Raji (cell line): ENCODE measurements at regions not wholly inside any gene's neighbourhood (a gene's known extent, or its start where the extent isn't known, plus 50 kb on each side); places are given as distances from the start of the nearest gene placed in this dataset.

Experiments used
- POLR2A ChIP-seq: IDR thresholded peaks from 2 replicates; pipeline ENCODE4 v1.6.1; 2011; ENCODE audit warnings: low read depth, low read length, control low read depth; ENCODE audit not compliant: insufficient read depth

DNA sequence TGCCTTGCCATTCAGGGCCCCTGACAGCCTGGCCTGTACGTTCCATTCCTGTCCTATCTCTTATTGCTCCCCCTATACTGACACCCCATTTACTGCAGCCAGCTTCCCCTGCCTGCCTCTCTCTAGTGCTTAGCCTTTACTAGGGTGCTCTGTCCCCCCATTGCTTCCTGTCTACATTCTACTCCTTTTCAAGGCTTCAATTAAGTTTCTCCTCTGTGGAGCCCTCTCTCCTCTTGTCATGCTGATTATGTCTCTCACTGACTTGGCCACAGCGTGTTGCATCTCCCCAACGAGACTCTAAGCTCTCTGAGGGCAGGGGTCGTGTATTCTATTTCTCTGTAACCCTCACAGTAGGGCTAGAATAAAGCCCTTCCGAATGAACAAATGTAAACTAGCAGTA is 185.2 kb downstream of the RPLP1 start:
- TF ChIP-seq POLR2A: no peak

DNA sequence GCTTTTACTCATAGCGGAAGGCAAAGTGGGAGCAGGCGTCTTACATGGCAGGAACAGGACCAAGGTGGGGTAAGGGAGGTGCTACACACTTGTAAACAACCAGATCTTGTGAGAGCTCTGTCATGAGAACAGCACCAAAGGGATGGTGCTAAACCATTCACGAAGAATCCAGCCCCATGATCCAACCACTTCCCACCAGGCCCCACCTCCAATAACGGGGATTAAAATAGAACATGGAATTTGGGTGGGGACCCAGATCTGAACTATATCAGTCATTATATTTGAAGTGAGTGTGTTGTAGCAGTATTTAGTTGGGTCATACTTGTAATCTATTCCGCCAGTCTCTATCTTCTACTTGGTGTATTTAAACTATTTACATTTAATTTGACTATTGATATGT is 190.9 kb downstream of the RPLP1 start:
- no peak for TF ChIP-seq POLR2A

DNA sequence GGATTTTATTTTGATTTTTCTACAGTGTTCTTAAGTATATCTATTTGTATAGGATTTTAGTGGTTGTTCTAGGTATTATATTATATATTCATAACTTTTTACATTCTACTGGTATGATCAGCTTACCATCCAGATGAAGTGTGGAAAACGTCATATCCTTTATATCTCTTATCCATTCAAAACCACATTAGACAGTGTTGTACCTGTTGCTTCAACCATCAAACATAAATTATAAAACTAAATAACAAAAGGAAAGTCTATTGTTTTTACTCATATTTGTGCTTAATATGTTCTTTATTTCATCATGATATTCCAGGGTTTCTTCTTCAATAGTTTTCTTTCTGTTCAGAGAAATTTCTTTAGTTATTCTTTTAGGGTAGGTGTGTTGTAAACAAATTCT is 191.4 kb downstream of the RPLP1 start:
- no peak for TF ChIP-seq POLR2A

- no peak for TF ChIP-seq POLR2A
Measured at GRCh38 chr15:69644876-69645275, 192.3 kb downstream of the RPLP1 start.

GRCh38 chr15:69647142-69647513 is 194.5 kb downstream of the RPLP1 start:
- no peak for TF ChIP-seq POLR2A

- TF ChIP-seq POLR2A: no peak
Measured at GRCh38 chr15:69648212-69648611, 195.6 kb downstream of the RPLP1 start.

DNA sequence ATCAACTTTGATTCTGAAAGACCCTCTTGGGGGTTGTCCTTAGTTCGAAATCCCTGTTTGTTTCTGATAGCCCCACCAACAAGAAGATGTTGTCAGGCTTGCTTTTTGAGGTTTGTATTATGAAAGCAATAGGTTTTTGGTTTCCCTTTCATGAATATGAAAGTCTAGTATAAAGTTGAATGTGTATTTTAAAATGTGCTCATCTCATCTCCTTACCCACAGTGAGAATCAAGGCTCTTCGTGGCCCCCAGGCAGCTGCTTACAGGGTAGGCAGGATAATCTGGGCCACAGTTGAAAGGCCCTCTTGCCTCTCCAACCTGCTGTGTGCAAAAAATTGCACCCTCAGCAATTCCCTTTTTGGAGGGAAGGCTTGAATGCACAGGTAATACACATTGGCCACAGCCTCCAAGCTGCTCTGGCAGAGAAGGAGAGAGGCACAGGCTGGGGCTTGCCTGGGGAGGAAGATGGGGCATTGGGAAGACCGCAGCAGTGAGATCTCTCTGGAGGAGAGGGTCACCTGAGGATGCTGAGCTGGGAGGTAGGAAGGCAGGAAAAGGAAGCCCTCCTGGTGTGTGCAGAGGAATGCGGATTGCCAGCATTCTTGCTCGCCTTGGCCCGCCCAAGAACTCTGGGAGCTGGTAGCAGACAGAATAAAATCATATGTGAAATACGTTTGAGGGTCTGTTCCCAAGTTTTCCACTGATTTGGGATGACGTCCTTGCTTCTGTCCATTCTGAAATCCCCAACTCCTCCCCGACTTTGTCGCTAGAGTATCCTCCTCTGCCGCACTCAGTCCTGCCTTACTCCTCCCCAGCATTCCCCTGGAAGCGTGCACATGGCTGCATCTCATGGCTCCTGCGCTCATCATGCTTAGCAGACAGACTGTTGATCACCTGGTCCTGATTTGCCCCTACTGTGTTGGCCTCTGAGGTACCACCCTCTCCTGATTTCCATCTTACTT is 196.4 kb downstream of the RPLP1 start:
- no peak for TF ChIP-seq POLR2A

DNA sequence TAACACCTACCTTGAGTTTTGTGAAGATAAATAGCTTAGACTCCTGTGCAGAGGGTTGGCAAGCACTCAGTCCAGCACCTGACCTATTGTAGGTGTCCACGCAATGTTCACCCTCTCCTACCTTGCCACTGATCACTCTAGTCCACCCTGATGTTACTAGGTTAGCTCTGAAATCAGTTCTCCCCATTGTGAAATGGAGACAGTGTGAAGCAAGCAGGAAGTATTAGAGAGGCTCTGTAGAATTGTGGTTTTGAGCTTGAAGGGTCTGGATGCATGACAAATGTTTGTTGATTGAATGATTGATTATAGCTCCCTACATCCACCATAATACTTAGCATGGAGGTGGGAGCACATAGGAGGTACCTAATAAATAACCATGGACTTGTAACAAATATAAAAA is 199.7 kb downstream of the RPLP1 start:
- TF ChIP-seq POLR2A: no peak

DNA sequence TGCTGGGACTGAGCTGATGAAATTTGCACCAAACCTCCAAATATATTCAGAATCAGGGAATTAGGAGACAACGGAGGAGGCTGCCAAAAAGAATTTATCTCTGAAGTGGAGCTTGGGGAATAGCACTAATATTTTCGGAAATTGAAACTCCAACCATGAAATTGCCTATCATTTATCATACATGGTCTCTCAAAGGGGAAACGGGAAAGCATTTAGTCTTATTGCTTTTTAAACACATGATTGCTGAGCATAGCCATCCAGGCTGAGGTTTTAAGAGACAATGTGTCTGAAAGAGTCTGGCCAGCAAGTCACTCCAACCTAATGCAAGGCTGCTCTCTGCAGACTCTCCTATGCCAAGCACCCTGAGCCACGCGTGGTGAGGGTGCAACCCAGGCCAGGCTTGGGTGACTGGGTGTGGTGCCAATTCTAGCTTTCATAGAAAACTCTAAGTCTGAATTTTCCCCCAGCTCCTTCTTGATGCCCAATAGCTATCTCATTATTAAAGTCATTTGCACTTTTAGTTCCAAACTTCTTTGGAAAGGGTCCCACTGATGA is 200.2 kb downstream of the RPLP1 start:
- no peak for TF ChIP-seq POLR2A

- TF ChIP-seq POLR2A: no peak
Measured at GRCh38 chr15:69653306-69653705, 200.7 kb downstream of the RPLP1 start.

- TF ChIP-seq POLR2A: no peak
Measured at GRCh38 chr15:69653846-69654245, 201.2 kb downstream of the RPLP1 start.

DNA sequence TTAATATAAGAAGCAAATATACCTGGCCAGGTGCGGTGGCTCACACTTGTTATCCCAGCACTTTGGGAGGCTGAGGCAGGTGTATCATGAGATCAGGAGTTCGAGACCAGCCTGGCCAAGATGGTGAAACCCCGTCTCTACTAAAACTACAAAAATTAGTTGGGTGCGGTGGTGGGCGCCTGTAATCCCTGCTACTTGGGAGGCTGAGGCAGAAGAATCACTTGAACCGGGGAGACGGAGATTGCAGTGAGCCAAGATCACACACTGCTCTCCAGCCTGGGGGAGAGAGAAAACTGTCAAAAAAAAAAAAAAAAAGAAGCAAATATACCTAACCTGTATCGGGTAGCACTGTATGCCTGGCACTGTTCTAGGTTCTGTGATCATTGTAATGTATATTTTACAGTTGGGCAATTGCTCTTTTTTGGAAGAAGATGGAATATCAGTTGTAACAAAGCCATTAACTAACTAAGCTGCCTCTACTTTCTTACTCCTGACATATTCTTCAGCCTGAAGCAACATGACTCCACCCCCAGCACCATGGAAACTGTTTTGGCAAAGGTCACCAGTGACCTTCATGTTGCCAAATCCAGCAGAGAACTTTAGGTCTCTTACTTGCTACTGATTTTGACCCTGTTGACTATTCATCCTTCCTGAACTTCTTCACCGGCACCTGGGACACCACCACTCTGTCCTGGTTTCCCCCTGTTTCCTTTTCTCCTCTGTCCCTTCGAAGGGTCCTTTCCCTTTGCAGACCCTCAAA is 203.8 kb downstream of the RPLP1 start:
- no peak for TF ChIP-seq POLR2A

- no peak for TF ChIP-seq POLR2A
Measured at GRCh38 chr15:69657626-69658025, 205.0 kb downstream of the RPLP1 start.

DNA sequence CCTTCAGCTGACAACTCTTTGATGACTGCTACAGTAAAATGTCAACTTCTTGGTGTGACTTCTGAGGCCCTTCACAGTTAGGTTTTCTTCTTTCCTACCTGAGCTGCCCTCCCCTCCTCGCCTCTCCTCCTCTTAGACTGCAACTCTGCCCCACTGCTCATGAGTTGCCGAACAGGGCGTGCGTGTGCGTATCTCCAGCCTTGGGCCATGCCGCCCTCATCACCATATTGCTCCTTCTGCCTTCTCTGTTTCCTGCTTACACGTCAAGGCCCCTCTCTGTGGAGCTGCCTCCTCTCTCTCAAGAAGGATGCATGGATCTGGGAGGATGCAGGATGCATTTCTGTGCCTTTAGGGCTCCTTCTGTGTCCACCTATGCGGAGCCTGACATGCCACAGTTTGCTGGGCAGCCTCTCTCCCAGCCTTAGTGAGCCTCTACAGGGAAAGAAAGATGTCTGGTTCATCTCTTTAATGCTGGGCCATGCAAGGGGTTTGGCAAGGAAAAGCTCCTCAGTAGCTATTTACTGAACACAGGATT is 205.9 kb downstream of the RPLP1 start:
- TF ChIP-seq POLR2A: no peak

- no peak for TF ChIP-seq POLR2A
Measured at GRCh38 chr15:69659454-69660050, 206.9 kb downstream of the RPLP1 start.
